ENCODE measurements at regions not wholly inside any gene's neighbourhood (a gene's known extent, or its start where the extent isn't known, plus 50 kb on each side); places are given as distances from the start of the nearest gene placed in this dataset.
"Not testable (repeated sequence)": the region's sequence is repeated elsewhere in the genome, so short reads cannot be mapped to it uniquely, and the experiment has no call there.

DNA sequence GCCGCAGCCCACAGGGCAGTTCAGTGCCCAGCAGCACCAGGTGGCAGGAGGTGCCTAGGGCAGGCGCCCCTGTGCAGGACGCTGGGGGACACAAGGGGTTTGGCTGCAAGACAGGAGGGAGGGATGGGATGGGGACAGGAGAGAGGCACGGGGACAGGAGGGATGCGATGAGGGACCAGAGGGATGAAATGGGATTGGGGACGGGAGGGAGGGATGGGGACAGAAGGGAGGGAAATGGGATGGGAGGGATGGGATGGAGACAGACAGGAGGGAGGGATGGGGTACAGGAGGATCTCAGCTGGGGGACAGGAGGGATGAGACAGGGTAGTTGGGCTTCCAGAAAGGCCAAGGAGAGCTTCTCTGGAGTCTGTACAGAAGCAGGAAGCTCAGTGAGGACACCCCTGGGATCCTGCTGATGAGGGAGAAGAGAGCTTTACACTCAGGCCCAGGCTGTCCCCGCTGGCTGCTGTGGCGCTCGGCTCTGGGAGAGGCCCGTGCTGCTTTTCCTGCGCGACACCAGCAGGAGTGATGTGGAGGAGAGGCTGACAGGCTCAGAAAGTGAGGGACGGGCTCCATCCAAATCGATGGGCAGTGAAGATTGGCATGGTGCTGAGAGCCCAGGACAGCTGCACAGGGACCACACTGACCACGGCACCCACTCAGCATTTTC, 400.8 kb downstream of the SMOC2 start:
- DNase-seq, result peak; percentile 5

DNA sequence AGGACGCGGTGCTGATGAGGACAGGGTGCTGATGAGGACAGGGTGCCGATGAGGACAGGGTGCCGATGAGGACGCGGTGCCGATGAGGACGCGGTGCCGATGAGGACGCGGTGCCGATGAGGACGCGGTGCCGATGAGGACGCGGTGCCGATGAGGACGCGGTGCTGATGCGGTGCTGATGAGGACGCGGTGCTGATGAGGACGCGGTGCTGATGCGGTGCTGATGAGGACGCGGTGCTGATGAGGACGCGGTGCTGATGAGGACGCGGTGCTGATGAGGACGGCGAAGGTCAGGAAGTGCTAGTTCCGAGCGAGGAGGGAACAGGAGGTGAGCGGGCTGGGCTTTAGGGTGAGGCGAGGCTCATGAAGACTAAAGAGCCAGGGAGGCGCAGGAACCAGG, 399.9 kb downstream of the SMOC2 start:
- not testable (repeated sequence) for DNase-seq

DNA sequence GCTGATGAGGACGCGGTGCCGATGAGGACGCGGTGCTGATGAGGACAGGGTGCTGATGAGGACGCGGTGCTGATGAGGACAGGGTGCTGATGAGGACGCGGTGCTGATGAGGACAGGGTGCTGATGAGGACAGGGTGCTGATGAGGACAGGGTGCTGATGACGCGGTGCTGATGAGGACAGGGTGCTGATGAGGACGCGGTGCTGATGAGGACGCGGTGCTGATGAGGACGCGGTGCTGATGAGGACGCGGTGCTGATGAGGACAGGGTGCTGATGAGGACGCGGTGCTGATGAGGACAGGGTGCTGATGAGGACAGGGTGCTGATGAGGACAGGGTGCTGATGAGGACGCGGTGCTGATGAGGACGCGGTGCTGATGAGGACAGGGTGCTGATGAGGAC, 399.3 kb downstream of the SMOC2 start:
- not testable (repeated sequence) for DNase-seq

DNA sequence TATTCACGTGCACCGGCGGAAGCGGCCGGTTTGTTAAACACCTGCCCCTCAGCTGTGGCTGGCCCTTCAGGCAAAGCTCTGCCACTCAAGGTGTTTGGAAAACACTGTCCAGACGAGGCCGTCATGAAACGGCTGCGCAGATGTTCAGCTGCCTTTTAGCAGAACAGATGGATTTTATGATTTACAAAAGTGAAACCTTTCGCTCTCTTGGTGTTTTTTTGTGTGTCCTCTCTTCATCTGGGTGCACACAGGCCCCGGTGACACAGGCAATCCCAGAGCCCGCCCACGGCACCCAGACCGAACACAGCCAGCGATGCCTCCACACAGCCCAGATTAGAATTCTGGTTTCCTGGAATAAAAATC, 397.0 kb downstream of the SMOC2 start:
- peak; percentile 19 for DNase-seq

DNA sequence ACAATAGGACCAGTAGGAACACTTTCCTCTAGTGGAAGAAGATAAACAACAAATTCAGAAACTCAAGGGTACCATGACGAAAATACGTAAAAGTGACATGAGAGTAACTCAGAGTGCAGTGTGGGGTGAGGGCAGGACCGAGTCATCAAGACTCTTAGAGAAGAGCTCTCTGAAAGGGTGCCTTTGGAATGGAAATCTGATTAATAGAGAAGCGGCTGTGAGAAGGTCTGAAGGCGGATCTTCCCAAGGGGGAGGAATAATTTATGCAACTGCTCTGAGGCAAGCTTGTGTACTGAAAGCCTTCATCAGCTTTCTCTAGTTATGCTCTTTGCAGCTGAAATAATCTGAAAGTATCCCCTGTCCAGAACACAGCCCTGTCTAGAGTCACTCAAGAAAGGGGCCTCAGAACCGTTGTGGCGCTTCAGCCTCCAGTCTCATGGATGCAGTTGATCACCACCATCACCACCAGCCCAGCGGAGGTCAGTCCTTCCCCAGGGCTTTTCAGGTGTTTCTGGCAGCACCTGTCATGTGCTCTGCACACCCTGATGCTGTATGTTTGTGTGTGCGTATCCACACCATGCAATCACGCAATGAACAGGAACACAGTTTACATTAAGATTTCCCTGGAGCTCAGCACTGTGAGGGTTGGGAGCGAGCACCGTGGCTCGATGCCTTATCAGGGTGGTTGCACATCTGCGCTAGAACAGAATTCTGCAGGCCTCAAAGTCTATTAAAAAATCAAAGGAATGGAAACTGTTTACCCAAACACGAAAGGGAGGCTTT, 396.5 kb downstream of the SMOC2 start:
- peak; percentile 17 for DNase-seq

DNA sequence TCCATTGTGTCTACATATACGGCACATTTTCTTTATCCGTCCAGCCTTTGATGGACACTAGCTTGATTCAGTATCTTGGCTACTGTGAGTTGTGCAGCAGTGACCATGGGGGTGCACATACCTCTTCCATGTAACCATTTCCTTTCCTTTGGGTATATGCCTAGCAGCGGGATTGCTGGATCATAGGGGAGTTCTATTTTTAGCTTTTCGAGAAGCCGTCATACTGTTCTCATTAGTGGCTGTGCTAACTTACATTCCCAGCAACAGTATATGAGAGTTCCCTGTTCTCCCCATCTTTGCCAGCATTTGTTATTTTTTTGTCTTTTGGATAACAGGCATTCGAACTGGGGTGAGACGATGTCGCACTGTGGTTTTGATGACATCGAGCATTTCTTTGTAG, 395.0 kb downstream of the SMOC2 start:
- DNase-seq, result peak; percentile 10

DNA sequence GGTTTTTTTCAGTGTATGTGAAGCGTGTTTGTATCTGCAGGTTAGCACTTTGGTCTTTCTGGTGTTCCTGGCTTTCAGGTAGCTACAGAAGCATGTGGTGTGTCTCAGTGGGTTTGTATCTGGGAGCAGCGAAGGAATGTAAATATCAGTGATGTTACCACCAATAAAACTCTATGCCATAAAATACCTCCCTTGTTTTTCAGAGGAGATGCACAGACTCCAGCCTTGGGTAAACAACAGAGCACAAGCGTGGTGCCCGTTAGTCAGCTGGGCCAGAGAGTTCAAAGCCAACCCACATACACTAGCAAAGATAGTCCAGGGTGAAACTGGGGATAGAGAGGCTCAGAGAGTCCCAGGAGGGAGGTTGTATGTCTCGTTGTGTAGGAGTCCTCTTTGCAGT, 393.8 kb downstream of the SMOC2 start:
- DNase-seq, result no peak

DNA sequence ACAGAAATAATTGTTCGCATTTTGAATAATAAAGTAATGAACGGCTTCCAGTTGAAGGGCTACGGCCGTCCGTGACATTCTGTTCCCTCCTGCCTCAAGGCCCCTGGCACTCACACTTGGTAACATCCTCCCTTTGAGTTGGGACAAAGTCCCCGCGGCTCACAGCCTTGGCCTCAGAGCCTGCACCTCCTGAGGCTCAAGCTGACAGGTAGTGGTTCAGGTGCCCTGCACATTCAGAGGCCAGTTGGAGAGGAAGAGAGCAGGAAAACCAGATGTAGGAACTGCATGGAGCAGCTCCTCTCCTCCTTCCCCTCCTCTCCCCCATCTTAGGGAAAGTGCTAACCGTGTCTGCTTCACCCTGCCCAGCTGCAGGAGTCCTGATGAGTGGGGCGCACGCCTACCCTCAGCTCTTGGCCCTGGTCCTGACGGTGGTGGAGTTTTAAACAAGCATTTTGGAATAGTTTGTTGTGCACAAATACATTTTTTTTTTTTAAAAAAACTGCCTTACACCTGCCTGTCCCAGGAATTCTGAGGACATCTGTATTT, 393.1 kb downstream of the SMOC2 start:
- peak; percentile 14 for DNase-seq

DNA sequence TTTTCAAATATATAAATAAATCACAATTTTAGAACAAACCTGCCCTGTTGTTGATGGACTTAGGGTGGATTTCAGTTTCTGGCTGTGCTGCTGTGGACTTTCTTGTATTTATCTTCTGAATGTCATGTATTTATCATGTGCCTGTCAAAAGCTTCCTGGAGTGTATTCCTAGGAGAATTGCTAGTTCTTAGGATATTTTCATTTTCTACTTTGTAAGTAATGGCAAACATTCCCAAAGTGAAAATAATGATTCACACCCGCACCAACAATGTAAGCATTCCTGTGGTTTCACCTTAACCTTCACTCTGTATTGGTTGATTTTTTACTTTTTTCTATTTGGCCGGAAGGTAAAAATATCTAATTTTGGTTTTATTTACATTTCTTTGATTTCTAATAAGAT, 387.8 kb downstream of the SMOC2 start:
- no peak for DNase-seq

DNA sequence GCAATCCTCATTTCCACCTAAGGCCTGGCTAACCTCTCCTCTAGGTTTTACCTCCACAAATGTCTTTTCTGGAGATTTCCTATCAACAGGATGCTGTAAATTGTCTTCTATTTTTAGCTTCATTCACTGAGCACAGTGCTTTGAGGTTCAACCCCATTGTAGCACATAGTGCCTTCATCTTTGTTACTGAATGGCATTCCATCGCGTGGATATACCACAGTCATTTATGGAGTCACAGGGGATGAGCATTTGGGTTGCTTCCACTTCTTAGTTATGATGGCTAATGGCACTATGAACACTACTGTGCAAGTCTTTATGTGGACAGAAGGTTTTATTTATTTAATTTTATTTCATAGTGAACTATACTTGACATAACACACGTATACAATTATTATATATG, 387.1 kb downstream of the SMOC2 start:
- DNase-seq, result no peak

DNA sequence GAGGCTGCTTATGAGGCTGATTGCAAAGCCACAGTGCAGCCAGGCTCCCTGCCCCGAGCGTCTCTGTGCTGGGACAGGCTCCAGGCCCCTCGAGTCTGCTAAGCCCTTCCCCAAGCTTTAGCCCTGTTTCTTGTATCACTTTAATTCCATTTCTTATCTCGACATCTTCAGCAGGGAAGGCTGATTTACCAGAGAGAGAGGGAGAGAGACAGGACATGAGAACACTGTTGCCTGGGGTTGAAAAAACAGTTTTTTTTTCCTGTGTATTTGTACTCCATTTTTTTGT, 386.5 kb downstream of the SMOC2 start:
- no peak for DNase-seq

DNA sequence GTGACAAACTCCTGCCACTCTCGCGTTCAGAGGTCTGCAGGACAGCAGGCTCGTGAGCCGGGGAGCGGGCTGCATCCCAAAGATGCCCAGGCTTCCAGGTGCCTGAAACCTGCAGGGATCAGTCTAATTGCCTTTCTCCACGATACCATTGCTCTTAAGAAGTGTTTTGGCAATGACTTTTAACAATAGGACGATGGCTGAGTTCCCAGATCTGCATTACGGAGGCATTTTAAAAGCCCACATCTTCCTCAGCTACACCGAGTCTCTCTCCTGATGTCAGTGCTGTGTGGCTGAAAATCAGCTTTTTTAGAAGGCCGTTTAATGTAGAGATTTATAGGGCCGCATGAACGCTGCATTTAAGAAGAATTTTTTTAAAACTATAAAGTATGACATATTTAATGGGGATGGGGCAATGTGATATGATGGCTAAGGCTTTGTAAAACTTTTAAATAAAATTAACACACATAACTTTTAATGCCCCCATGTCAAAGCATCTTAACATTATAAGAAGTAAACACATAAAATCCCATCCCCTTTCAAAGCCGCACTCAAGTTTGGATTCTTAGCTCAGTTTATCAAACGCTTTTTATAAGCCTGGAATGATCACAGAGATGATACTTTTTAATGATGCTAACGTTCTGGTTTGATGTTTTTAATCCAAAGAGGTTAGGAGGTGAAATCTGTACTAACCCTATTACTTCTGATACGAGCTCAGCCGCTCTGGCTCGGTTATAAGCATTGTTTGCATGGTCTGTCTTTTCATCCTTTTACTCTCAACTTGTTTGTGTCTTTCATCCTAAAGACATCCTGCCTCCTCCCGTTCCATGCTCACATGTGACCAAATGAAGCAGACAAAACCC, 386.0 kb downstream of the SMOC2 start:
- no peak for DNase-seq

DNA sequence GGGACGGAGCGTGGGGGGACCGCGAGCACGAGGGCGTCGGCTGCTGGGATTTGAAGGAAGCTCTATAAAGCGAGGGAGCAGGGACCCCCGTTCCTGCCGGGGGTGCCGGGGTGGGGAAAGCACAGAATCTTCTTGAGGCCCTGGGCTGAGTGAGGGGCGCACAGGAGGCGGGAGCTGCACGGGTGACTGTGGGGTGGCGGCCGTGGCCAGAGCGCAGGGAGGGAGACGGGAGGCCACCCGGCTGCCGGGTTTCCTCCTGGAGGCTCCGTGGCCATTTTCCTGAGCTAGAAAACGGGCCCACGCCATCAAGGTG, 385.1 kb downstream of the SMOC2 start:
- DNase-seq, result no peak

DNA sequence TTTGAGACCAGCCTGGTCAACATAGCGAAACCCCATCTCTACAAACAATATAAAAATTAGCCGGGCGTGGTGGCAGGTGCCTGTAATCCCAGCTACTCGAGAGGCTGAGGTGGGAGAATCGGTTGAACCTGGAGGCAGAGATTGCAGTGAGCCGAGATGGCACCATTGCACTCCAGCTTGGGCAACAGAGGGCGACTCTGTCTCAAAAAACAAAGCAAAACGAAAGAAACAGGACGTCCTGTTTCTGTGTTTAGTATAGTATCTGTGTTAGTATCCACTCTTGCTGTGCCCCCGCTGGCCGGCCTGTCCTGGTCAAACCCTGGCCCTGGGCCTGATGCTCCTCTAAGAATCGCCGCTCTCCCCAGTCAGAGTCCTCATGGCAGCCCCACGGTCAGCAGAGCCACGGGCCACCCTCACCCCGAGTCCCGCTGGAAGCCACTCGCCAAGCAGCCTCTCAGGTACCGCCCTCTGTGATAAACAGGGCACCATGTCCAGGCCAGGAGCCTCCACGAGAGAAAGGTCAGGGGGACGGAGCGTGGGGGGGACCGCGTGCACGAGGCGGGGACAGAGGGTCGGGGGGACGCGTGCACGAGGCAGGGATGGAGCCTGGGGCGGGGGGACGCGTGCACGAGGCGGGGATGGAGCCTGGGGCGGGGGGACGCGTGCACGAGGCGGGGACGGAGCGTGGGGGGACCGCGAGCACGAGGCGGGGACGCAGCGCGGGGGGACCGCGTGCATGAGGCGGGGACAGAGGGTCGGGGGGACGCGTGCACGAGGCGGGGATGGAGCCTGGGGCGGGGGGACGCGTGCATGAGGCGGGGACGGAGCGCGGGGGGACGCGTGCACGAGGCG, 384.5 kb downstream of the SMOC2 start:
- no peak for DNase-seq

DNA sequence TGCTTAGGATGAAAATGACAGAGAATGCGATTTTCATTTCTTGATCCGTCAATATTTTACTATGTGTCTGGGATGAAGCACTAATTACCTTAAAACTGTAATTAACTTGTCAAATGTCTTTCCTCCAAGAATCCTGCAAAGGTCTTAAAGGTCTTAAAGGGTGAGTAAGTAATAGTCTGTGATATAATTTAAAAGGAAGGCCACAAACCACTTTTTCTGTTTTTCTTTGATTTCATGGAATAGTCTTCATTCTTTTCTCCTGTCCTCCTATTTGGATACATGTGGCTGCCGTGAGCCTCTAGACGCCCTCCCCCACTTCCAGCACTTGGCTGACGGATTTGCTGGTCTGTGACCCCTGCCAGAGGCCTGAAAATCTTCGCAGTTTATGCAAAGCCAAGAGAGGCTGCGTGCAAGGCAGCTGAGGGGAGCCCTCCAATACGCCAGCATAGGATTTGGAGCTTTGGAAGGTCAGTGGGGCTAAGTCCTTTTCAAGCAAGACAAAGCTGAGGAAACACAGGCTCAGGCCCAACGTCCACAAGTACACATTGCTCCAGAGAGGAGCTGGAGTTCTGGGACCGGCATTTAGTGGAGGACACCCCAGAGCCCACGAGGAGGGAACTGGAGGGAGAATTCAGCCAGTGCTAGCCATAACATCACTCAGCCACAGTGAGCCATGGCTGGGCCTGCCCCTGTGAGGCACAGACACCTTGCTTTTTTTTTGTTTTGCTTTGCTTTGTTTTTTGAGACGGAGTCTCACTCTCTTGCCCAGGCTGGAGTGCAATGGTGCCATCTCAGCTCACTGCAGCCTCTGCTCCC, 382.6 kb downstream of the SMOC2 start:
- DNase-seq, result no peak

DNA sequence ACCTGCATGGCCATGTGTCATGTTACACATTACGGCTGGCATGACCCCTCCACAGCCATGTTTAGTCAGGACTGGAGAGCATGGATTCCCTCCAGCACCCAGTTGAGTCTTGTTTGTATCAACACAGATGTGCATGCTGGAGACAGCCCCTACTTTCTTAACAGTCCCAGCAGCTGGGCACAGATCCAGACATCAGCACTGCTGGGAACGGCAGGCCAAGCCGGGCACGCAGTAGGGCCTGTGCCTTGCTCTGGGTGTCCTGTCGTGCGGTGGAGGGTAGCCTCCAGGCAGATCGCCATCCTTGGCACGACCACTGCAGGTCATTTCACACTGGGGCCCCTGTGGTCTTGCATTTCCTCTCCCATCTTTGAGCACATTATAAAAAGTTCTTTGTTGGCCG, 381.4 kb downstream of the SMOC2 start:
- DNase-seq, result no peak

DNA sequence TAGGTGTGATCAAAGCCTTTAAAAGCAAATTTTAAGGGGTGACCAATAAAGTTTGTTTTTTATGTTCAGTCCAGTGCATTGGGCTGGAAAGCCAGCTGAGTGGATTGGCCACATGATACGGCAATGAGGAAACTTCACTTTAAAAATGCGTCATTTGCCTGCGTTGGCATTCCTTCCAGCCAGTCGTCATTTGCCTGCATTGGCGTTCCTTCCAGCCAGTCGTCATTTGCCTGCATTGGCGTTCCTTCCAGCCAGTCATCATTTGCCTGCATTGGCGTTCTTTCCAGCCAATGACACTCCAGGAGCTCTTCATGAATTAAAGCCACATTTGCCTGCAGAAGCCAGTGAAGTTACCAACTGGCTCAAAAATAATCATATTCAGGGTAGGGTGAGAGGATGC, 378.6 kb downstream of the SMOC2 start:
- DNase-seq, result no peak

DNA sequence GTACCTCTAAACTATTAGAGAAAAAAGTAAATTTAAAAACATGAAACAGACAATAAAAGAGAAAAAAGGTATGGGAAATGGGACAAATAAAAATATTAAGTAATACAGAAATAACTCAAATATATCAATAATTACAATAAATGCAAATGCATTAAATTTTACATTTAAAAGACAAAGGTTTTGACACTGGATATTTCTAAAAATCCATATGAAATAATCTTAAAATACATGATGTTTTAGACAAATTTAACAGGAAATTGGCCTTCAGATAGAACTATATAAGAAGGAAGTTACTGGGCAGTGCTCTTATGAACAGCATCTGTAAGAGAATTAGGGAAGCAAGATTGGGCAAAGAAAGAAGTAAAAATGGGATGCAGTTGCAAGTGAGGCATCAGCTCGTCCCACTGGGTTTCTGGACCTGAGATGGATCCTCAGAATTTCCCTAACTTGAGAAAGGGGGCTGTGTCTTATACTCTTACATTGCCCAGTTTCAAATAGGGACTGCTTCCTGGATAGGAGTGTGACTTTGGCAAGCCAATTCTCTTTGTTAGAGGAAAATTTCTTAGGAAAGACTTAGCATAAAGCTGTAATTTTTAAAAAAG, 376.7 kb downstream of the SMOC2 start:
- no peak for DNase-seq

DNA sequence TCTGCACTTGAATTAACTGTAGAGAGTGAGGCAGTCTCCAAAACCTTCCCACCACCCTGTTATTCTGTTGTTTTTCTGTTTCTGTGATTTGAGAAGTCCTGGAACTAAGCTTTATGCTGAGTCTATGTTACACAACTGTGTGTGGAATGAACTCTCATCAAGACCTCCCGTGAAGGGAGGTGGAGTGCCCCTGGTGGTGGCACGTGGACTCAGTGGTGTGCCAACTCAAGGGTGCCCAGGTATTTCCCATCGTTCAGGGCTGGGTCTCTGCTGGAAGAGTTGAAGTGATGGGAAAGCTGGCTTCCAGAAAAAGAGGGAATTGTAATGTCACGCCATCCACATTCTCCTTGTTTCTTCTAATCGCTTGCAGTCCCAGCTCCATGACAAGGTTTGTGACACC, 374.2 kb downstream of the SMOC2 start:
- DNase-seq, result no peak

DNA sequence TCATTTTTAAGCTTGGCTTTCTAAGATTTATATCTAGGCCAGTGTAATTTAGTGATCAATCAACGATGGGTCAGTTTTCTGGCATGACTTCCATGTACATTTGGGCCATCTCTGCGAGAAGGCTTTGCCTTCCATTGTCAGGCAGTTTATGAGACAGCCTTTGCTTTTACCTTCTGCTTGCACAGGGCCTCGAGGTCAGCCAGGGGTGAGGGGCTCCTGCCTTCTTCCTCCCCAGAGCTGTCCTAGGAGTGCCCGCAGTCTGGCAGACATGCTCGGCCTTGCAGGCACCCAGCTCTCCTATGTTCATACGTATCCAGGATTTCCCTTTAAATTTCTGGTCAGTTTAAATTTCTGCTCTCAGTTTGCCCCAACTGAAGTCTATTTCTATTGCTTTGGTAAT, 367.2 kb downstream of the SMOC2 start:
- no peak for DNase-seq

DNA sequence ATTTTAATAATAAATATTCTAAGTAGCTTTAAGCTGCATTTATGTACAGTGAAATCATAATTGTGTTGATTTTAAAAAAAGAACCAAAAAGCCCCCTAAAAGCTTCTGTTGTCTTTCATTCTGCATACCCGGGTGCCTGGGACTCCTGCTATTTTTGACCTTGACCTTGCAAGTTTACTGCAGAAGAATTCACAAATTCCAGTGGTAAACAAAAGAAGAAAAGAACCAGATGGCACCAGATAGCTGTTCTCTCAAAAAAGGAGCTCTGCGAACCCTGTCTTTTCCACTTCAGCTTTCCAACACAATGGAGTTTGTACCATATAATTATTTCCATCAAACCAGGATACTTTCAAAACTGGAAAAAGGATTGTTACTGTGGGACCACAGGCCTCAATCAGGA, 363.3 kb downstream of the SMOC2 start:
- no peak for DNase-seq

DNA sequence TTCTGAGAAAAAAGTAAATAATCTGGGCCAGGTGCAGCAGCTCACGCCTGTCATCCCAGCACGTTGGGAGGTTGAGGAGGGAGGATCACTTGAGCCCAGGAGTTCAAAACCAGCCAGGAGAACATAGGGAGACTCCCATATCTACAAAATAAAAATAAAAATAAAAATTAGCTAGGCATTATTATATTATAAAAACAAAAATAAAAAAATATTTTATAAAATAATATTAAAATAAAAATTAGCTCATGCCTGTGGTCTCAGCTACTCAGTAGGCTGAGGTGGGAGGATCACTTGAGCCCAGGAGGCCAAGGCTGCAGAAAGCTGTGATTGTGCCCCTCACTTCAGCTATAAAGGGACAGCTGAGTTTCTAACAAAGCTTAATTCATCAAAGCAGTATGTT, 362.9 kb downstream of the SMOC2 start:
- no peak for DNase-seq
